Globus pallidus (tissue), 1 donor: ENCODE measurements at regions not wholly inside any gene's neighbourhood (a gene's known extent, or its start where the extent isn't known, plus 50 kb on each side); places are given as distances from the start of the nearest gene placed in this dataset.

Experiments
- DNase-seq: peaks from one replicate; pipeline ENCODE4 v3.0.0-alpha.2; 2015; ENCODE audit warnings: low spot score

DNA sequence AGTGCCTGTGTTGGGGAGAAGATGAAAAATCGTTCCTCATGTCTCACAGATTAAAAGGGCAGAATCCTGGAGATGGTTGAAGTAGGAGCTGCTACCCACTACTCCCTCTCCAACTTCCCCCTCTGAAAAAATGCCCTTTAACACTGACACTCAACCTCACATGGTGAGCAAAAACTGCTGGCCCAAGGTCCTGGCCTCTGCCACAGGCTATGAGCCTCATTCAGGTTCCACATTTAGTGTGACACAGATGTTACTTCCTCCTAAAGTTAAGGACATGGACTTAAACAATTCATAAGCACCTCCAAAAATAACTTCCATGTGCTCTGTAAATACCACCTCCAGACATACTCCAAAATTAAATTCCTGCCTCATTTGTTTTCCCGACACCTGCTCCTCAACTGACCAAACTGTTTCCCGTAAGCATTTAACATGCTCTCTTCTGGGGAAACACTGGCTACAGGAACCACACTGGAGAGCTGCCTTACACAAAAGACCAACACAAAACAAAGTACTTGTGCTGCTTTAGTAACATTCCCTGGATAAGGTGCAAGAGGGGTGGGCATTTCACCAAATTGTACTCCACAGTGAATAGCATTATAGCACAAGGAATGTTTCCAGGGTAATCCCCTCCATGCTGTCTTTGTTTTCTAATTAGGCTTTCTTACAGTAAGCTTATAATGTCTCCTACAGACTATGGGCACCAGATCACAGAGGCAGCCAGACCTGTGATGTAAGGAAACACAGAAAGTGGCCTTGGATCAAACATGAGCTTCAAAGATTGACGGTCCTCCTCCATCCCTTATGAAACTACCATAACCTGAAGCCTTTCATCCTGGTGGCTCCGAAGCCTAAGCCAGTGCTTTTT lies 57.0 kb downstream of the PHLDA1 start:
- no peak for DNase-seq

DNA sequence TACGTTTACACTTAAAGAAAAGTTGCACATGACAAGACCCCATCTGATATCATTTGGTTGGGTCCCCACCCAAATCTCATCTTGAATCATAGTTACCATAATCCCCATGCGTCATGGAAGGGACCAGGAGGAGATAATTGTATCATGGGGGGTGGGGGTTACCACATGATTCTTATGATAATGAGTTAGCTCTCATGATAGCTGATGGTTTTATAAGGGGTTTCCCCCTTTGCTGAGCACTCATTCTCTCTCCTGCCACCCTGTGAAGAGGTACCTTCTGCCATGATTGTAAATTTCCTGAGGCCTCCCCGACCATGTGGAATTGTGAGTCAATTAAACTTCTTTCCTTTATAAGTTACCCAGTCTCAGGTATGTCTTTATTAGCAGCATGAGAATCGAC lies 60.3 kb downstream of the PHLDA1 start:
- DNase-seq = no peak

DNA sequence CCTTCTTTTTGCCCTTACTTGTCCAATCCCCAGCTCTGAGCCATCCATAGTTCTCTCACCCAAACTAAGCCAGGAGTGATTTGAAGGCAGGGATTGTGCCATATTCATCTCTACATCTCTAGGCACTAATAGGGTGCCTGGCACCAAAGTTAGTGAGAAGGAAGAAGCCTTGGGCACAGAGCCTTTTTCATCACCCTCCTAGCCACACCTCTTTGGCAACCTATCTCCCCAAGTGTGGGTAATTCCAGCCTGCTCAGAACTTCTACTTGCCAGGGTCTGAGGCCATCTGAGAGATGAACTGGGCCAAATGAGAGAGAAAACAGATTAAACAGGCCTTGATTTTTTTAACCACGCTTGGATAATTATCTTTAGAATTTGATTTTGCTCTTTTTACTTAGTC lies 61.3 kb downstream of the PHLDA1 start:
- no peak for DNase-seq

DNA sequence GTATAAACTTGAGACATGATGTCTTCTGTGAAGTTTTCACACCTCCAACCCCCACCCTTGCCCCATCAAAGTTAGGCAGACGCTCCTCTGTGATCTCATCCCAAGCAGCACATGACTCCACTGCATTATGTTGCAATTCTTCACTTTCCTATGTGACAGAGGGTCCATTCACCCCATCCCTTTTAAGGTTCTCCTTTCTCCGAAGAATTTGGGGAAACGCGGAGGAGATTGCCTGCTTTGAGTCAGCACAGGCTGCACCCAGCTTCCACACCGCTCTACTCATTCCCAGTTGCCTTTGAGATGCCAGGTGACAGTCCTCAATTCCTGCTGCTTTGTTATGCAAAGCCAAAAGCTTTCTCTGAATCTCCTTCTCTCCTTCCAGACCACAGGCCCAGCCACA lies 61.8 kb downstream of the PHLDA1 start:
- no peak for DNase-seq

DNA sequence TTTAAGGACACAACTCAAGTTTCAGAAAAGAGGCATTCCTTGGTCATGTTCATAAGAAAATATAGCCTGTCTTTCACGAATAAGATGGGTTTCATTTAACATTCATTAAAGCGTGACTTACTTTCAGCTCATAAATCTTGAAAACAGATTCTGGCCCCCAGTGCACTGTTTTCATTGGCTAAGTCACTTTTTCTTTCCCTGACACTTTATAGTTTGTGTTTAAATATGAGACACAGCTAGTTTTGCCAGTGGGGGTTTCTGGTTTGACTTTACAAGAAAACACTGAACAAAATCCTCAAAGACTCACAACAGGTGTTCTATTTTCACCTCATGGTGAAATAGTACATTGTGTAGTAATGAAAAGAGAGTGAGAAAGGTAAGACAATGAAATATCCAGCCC lies 65.9 kb downstream of the PHLDA1 start:
- no peak for DNase-seq

DNA sequence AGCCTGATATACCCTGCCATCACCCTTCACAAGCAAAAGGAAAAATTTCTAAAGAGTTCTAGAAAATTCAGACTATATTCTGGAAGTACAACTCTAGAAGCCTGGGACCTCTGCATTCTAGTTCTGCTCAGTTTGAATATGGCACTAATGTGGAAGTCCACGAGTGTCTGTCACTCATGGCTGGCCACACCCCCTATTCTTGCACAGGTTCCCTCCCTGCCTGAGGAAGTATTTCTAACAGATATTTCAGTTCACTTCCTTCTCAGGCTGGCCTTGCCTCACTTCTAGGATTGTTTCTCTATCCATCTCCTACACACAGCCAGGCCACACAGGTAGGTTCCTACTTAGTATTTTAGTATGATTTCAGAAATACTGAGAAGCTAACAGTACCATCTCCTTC lies 67.4 kb downstream of the PHLDA1 start:
- no peak for DNase-seq

DNA sequence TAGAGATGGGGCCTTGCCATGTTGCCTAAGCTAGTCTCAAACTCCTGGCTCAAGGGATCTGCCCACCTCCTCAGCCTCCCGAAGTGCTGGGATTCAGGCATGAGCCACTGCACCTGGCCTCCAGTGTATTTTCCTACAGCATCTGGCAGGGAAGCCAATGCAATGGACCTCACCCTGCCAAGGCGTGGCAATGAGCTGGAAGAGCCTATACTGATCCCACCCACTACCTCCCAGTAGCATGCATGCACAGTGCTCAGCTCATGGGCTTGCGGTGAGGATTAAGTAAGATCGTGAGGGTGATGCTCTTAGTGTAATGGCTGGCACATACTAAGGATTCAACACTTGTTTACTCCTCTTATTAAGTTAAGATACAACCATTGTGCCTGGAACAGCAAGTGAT lies 69.7 kb downstream of the PHLDA1 start:
- no peak for DNase-seq

DNA sequence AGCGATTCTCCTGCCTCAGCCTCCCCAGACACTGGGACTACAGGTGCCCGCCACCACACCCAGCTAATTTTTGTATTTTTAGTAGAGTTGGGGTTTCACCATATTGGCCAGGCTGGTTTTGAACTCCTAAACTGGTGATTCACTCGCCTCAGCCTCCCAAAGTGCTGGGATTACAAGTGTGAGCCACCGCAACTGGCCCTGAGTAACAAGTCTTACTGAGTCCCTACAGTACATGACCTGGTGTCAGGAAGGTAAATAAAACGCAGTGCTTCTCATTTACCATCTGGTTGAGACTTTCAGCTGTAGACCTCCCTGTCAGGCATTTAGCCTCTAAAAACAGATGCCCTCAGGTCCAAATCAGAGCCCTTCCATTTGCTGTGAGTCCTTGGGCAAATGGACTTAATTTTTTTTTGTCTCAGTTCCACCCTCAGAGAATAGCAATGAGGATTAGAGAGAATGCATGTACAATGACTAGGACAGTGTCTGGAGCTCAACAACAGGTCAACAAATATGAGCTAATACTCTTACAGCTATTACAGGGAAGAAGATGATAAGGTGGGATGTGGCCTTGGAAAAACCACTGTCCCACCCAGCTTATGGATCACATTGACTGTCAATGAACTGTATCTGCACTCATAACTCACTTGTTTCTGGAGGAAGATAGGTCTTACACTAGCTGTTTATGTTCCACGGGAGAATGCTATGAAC lies 70.5 kb downstream of the PHLDA1 start:
- no peak for DNase-seq

DNA sequence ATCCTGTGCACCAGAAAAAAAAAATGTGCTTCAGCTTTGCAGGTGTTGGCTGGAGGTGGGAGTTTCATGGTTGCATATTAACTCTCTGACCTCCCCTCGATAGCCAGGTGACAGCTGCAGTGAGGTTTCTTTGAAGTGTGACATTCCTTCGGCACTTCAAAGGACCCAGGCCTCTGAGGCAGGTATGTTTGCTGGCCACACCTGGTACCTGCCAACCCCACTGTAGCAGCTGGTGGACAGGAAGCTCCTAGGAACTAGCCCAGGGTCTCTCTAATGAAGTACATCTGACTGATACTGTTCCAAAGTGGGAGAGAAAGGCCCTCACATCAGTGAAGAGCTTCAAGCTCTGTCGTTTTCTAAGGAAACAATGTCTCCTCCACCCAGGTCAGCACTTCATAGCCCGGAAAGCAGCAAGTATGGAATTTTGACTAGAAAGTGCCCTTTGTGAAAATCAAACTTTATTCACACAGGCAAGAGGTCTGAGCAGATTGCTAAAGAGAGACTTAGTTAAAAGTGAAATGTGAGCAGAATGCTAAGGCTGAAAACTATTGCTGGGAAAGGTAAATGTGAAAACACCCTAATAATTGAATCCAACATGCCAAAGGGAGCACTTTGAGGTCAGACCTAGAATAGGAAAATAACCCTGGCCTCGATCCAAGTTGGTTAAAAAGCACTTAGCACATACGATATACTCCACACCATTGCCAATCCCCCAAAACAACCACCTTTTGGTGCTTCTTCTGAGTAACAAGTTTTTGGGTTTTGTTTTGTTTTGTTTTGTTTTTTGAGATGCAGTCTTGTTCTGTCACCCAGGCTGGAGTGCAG lies 71.3 kb downstream of the PHLDA1 start:
- no peak for DNase-seq

DNA sequence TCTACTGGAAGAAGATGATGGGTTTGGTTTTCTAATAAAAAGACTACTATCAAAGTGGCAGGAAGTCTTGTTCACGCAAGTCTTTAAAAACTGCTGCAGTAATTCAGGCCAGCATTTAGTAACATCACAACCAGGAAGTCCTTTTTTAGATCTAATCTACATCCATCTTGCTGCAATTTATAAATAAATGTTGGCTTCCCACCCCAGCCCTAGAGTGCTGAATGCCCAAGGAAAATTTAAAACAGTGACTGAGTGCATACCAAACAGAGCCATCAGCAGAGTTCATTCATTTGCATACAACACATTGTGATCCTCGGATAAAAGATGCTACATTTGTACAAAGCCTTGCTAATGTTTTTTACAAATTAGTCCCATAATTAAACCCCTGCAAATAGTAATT lies 72.1 kb downstream of the PHLDA1 start:
- no peak for DNase-seq

DNA sequence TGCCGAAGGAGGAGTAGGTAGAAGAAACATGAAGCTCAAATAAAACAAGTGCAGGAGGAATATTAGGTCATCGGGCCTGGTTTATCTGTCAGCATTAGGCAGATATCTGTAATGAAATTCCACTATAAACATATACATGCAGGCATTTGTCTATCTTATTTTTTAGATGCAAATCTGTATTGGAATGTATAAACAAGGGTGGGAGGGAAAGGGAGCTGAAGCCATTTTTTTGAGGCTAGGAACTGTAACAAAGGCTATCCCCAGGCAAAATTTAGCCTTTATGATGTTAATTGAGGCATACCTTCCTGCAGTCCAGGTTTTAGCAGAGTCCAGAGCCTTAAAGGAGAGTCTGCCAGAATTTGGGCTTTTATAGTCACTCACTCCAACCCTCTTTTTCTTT lies 72.5 kb downstream of the PHLDA1 start:
- no peak for DNase-seq

DNA sequence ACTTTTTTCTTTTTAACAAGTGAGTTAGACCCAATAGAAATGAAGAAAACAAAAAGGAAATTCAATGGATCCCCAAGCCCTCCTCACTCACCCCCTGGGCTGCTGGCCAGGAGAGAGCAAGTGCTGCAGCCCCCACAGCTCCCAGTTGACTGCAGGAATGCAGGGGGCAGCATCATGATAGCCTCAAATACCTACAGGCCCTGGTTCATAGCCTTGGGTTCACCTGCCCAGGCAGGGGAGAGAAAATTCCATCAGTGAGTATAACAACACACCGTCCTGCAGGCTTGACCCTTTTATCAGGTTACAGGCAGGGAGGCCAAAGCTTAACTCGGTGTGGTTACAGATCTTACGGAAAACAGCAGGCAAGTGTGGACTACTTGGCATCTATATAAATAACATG lies 76.3 kb downstream of the PHLDA1 start:
- DNase-seq = no peak

DNA sequence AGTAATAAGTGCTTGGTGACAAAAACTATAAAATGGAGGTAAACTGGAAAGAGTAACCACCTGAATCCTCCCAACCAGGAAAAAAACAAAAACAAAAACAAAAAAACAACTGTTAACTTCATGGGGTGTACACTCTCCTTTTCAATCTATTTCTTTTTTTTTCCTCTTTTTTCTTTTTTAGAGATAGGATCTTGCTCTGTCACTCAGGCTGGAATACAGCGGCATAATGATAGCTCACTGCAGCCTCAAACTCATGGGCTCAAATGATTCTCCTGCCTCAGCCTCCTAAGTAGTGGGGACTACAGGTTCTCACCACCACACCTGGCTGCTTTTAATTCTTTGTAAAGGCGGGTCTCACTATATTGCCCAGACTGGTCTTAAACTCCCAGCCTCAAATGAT lies 76.8 kb downstream of the PHLDA1 start:
- no peak for DNase-seq

DNA sequence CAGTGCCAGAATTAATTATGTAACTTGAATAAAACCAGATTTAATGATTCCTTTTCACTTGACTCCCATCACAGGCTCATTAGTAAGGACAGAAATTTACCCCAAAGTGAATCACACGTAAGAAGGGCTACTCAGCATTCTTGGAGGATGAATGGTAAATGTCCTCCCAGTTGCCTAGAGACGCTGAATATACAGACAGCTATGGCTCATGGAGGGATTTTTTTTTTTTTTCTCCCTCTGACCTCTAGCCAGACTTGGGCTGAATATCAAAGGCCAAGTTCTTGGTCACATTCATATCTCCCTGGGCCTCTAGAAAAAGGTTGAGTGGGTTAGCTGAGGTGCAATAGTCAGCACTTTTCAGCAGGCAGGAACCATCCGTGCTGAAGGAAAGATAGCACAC lies 77.5 kb downstream of the PHLDA1 start:
- no peak for DNase-seq

DNA sequence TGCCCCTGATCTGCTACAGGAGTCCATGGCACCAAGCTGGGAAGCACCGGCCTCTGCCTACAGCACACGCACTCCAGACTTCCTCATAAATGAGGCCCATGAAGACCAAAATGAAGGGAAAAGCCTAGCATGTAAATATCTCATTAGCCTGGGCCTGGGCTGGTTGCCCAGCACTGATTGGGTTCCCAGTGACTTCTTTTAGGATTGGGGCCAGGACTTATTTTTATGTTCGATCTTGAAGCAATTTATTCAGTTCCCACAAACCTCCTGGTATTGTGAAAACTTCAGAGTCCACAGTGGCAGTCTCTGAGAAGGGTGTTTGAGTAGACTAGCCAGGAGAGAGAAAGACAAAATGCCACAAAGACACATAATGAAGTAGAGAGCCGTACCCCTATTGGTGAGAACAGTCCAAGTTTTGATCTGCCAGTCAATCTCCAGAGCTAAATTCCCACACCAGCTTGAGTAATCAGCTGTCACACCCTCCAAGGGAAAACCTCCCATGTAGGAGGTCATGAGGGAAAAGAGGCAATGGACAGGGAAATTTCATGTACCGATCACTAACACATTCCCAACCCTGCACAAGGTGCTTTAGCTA lies 78.2 kb downstream of the PHLDA1 start:
- no peak for DNase-seq

DNA sequence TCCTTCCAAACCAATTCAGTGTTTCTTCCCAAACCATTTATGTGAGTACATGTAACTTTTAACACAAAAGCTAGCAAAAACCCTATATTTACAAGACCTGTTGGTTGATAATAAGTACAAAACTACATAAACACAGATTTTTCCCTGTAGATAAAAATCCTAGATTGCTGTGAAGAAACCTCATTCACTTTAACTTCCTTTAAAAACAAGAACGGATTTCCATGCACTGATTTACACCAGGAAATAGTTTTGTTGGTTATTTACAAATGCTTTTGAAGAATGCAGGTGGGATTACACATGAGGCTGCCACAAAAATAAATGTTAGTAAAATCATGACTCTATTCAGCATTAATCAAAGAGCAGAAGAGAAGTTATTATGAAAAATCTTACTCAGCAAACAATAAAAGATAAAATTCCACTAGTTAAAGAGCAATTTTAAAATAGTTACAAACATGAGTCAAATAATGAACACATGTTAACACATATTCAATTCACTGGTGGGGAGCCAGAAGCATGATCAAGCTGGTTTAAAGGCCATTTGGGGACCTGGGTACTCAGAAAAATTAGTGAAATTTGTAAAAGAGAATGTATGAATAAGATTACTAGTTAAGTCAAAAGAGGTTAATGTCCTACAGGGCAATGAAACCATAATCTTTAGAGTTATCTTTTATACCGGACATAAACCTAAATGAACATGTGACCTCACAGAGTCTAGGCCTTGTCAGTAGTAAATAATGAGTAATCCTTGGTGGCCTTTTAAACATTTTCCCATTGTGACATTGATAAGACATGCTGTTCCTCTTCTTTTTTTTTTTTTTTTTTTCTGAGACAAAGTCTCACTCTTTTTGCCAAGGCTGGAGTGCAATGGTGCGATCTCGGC lies 79.9 kb downstream of the PHLDA1 start:
- DNase-seq = no peak

DNA sequence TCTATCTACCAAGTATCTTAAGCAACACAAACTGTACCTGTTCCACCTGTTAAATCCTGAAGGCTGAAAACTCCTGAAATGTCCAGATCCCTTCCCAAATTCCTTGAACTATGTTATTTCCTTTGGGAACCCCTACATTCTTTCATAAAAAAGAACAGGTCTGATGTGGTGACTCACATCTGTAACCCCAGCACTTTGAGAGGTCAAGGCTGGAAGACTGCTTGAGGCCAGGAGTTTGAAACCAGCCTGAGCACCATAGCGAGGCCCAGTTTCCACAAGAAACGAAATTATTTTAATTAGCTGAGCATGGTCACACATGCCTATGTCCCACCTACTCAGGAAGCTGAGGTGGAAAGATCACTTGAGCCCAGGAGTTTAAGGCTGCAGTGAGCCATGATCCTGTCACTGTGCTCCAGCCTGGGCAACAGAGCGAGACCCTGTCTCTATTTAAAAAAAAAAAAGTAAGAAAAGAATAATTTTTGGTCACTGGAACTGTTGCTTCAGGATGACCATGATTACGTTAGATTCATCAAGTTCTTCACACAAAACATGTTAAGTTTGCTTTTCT lies 84.3 kb downstream of the PHLDA1 start:
- no peak for DNase-seq

DNA sequence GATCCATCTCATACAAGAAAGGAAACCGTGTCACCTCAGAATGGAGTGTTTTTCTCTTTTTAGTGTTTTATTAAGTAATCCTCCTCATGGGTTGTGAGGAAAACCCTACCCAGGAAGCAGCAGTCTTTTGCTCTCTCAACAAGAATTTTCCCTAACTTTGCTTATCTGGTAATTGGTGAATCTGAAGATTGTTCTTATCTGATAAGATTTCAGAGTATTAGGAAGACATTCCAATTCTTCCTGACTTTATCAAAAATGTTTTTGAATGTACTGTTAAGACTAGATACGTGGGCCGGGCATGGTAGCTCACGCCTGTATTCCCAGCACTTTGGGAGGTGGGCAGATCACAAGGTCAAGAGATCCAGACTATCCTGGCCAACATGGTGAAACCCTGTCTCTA lies 86.0 kb downstream of the PHLDA1 start:
- no peak for DNase-seq

DNA sequence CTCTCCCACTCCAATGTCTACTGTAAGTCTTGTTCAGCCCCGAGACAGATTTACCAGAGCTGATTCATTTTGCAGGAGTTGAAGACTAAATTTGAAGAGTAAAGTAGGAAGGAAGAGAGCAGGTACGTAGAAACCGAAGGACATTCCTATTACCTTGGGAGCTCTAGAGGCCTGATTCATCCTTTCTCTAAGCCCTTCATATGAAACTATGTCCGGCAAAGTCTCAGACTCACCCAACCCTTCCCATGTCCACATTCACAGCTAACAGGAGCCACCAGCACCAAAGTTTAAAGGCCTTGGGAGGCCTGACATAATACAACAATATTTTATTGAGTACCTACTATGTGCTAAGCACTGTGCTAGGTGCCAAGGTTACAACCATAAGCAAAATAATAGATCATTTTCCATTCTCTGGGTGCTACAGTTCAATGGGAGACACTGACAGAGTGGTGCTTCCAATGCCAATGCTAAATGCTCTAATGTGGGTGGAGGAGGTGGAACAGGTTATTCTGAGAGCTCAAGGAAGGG lies 86.6 kb downstream of the PHLDA1 start:
- DNase-seq = no peak

DNA sequence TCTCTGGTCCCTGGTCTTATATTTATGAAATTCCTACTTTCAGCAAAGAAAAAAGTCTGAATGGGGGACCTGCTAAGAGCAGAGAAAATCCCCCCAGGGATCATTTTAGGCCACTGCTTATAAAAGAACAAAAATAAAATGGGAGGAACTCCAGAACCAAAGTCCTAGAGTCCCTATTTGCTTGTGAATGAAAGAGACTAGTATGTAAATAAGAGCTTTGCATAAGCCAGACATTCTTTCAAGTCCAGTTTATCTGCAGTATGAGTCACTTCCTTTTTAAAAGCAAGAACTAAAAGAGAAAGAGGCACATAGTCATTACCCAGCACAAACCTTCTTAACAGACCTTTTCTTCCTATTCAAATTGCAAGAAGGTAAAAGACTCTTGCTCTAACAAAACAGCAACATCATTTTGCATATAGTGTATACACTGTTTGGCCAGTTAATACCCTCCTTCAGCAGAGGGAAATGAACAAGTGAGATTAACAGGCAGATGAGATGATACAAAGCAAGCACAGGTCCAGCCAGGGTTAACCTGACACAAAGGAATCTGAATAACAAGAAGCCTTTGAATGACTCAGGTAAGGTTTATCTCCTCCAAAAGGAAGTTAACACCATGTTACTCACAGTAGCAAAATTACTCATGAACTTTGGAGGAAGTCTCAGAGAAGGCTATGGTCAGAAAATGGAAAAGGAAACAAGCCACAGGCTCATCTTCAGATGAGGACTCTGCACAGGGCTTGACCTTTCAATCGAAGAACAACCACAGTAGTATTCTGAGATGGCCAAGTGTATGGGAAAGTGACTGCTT lies 87.3 kb downstream of the PHLDA1 start:
- DNase-seq = peak; percentile 7
